Stimulated activated effector memory CD8-positive, alpha-beta T cell treated with anti-CD3 and anti-CD28 coated beads, Interleukin-12 subunit alpha, Interleukin-12 subunit beta, amount 100 ng/mL, for 72 hours (primary cell): ENCODE measurements at regions not wholly inside any gene's neighbourhood (a gene's known extent, or its start where the extent isn't known, plus 50 kb on each side); places are given as distances from the start of the nearest gene placed in this dataset.

ENCODE experiments used
- ATAC-seq: fragments of 150-1000 bp; cut with Tn5 transposase; 2 replicates; pipeline ENCODE4 v1.10.0; 2021
- DNase-seq, 2 donors: peaks; one replicate each; pipeline ENCODE4 v3.0.0; 2021 to 2022; ENCODE audit warnings: low spot score in 2 of 2
- H3K27ac Mint-ChIP-seq: one replicate; pipeline ENCODE4 v1.8.0; 2022; ENCODE audit warnings: mild to moderate bottlenecking, mixed read lengths
- H3K36me3 Mint-ChIP-seq: one replicate; pipeline ENCODE4 v1.8.0; 2022; ENCODE audit warnings: mild to moderate bottlenecking, mixed read lengths
- H3K4me1 Mint-ChIP-seq: one replicate; pipeline ENCODE4 v1.8.0; 2022; ENCODE audit warnings: mixed read lengths
- H3K4me3 Mint-ChIP-seq: one replicate; pipeline ENCODE4 v1.8.0; 2022; ENCODE audit warnings: mild to moderate bottlenecking, mixed read lengths
- H3K9me3 Mint-ChIP-seq: one replicate; pipeline ENCODE4 v1.8.0; 2022; ENCODE audit warnings: mixed read lengths

GRCh38 chr18:44510390-44510789, 170.3 kb upstream of the SETBP1 start:
- no peaks in the 10 kb centered on the region for H3K4me1 Mint-ChIP-seq
- ATAC-seq: no peak
- no peaks in the 10 kb centered on the region for H3K9me3 Mint-ChIP-seq
- no peak for DNase-seq
- H3K27ac Mint-ChIP-seq: no peak overlapping the region
- H3K36me3 Mint-ChIP-seq: no peaks in the 10 kb centered on the region
- H3K4me3 Mint-ChIP-seq: no peak overlapping the region

GRCh38 chr18:44513233-44513632, 167.5 kb upstream of the SETBP1 start:
- ATAC-seq: no peak
- H3K9me3 Mint-ChIP-seq: no peaks in the 10 kb centered on the region
- H3K4me1 Mint-ChIP-seq: no peaks in the 10 kb centered on the region
- H3K36me3 Mint-ChIP-seq: no peaks in the 10 kb centered on the region
- no peak overlapping the region for H3K27ac Mint-ChIP-seq
- no peak for DNase-seq
- H3K4me3 Mint-ChIP-seq: no peak overlapping the region

- H3K4me1 Mint-ChIP-seq: no peaks in the 10 kb centered on the region
- no peaks in the 10 kb centered on the region for H3K9me3 Mint-ChIP-seq
- H3K4me3 Mint-ChIP-seq: no peak overlapping the region
- no peak overlapping the region for H3K27ac Mint-ChIP-seq
- ATAC-seq (no peak), DNase-seq (no peak)
- H3K36me3 Mint-ChIP-seq: no peaks in the 10 kb centered on the region
Measured at GRCh38 chr18:44514106-44514505, 166.6 kb upstream of the SETBP1 start.

GRCh38 chr18:44514766-44515165, 165.9 kb upstream of the SETBP1 start:
- no peaks in the 10 kb centered on the region for H3K36me3 Mint-ChIP-seq
- H3K9me3 Mint-ChIP-seq: no peaks in the 10 kb centered on the region
- H3K4me1 Mint-ChIP-seq: no peaks in the 10 kb centered on the region
- H3K27ac Mint-ChIP-seq: no peak overlapping the region
- ATAC-seq (no peak), DNase-seq (no peak)
- H3K4me3 Mint-ChIP-seq: no peak overlapping the region

- Mint-ChIP-seq H3K4me1 (no peaks in the 10 kb centered on the region), H3K4me3 (no peak overlapping the region), H3K9me3 (no peaks in the 10 kb centered on the region), H3K27ac (no peak overlapping the region), H3K36me3 (no peaks in the 10 kb centered on the region)
- no peak for DNase-seq
- no peak for ATAC-seq
Measured at GRCh38 chr18:44516450-44516849, 164.2 kb upstream of the SETBP1 start.

- Mint-ChIP-seq H3K27ac (no peak overlapping the region), H3K36me3 (no peaks in the 10 kb centered on the region), H3K4me3 (no peak overlapping the region), H3K9me3 (no peaks in the 10 kb centered on the region), H3K4me1 (no peaks in the 10 kb centered on the region)
- DNase-seq: no peak
- no peak for ATAC-seq
Measured at GRCh38 chr18:44517136-44517535, 163.6 kb upstream of the SETBP1 start.

GRCh38 chr18:44518091-44518615, 162.5 kb upstream of the SETBP1 start:
- no peaks in the 10 kb centered on the region for H3K9me3 Mint-ChIP-seq
- H3K27ac Mint-ChIP-seq: no peak overlapping the region
- no peak for ATAC-seq
- no peaks in the 10 kb centered on the region for H3K4me1 Mint-ChIP-seq
- DNase-seq: no peak
- H3K4me3 Mint-ChIP-seq: no peak overlapping the region
- no peaks in the 10 kb centered on the region for H3K36me3 Mint-ChIP-seq

GRCh38 chr18:44518666-44519065, 162.0 kb upstream of the SETBP1 start:
- Mint-ChIP-seq H3K4me3 (no peak overlapping the region), H3K36me3 (no peaks in the 10 kb centered on the region), H3K4me1 (no peaks in the 10 kb centered on the region), H3K9me3 (no peaks in the 10 kb centered on the region), H3K27ac (no peak overlapping the region)
- peak; percentile 13 for ATAC-seq
- no peak for DNase-seq

GRCh38 chr18:44520981-44521667, 159.6 kb upstream of the SETBP1 start:
- Mint-ChIP-seq H3K27ac (no peak overlapping the region), H3K36me3 (no peaks in the 10 kb centered on the region), H3K4me3 (no peak overlapping the region), H3K4me1 (no peaks in the 10 kb centered on the region), H3K9me3 (no peaks in the 10 kb centered on the region)
- DNase-seq (no peak), ATAC-seq (no peak)

- H3K9me3 Mint-ChIP-seq: no peaks in the 10 kb centered on the region
- H3K4me1 Mint-ChIP-seq: peaks cover 2% of the 10 kb centered on the region
- no peaks in the 10 kb centered on the region for H3K36me3 Mint-ChIP-seq
- no peak for DNase-seq
- H3K27ac Mint-ChIP-seq: no peak overlapping the region
- no peak for ATAC-seq
- no peak overlapping the region for H3K4me3 Mint-ChIP-seq
Measured at GRCh38 chr18:44521668-44522022, 159.0 kb upstream of the SETBP1 start.

GRCh38 chr18:44526705-44527415, 153.8 kb upstream of the SETBP1 start:
- H3K36me3 Mint-ChIP-seq: no peaks in the 10 kb centered on the region
- ATAC-seq (peak; percentile 8), DNase-seq (no peak)
- peaks cover 11% of the 10 kb centered on the region for H3K4me1 Mint-ChIP-seq
- no peak overlapping the region for H3K4me3 Mint-ChIP-seq
- no peak overlapping the region for H3K27ac Mint-ChIP-seq
- H3K9me3 Mint-ChIP-seq: no peaks in the 10 kb centered on the region

GRCh38 chr18:44533071-44533470, 147.6 kb upstream of the SETBP1 start:
- Mint-ChIP-seq H3K9me3 (no peaks in the 10 kb centered on the region), H3K27ac (no peak overlapping the region)
- ATAC-seq: no peak

GRCh38 chr18:44536046-44536445, 144.6 kb upstream of the SETBP1 start:
- no peak overlapping the region for H3K4me3 Mint-ChIP-seq
- ATAC-seq: no peak
- no peak overlapping the region for H3K27ac Mint-ChIP-seq
- DNase-seq: no peak
- no peaks in the 10 kb centered on the region for H3K4me1 Mint-ChIP-seq
- H3K9me3 Mint-ChIP-seq: no peaks in the 10 kb centered on the region
- H3K36me3 Mint-ChIP-seq: no peaks in the 10 kb centered on the region

More at GRCh38 chr18:44533071-44533470, 147.6 kb upstream of the SETBP1 start:
- DNase-seq: no peak
- Mint-ChIP-seq H3K36me3 (no peaks in the 10 kb centered on the region), H3K4me1 (no peaks in the 10 kb centered on the region), H3K4me3 (no peak overlapping the region)

- DNase-seq (no peak), ATAC-seq (no peak)
- Mint-ChIP-seq H3K27ac (no peak overlapping the region), H3K4me1 (no peaks in the 10 kb centered on the region), H3K36me3 (no peaks in the 10 kb centered on the region), H3K4me3 (no peak overlapping the region), H3K9me3 (no peaks in the 10 kb centered on the region)
Measured at GRCh38 chr18:44536619-44537018, 144.1 kb upstream of the SETBP1 start.

GRCh38 chr18:44537526-44537925, 143.2 kb upstream of the SETBP1 start:
- Mint-ChIP-seq H3K4me3 (no peak overlapping the region), H3K4me1 (no peaks in the 10 kb centered on the region), H3K27ac (no peak overlapping the region), H3K9me3 (no peaks in the 10 kb centered on the region), H3K36me3 (no peaks in the 10 kb centered on the region)
- no peak for DNase-seq
- ATAC-seq: no peak

GRCh38 chr18:44539926-44540325, 140.8 kb upstream of the SETBP1 start:
- Mint-ChIP-seq H3K9me3 (no peaks in the 10 kb centered on the region), H3K27ac (no peak overlapping the region), H3K4me3 (no peak overlapping the region), H3K4me1 (no peaks in the 10 kb centered on the region), H3K36me3 (no peaks in the 10 kb centered on the region)
- no peak for DNase-seq
- ATAC-seq: no peak
